ENCODE measurements at regions not wholly inside any gene's neighbourhood (a gene's known extent, or its start where the extent isn't known, plus 50 kb on each side); places are given as distances from the start of the nearest gene placed in this dataset.

- no peak for DNase-seq
Observed at GRCh38 chr6:170053966-170054661, 236.8 kb downstream of the DLL1 start.

DNA sequence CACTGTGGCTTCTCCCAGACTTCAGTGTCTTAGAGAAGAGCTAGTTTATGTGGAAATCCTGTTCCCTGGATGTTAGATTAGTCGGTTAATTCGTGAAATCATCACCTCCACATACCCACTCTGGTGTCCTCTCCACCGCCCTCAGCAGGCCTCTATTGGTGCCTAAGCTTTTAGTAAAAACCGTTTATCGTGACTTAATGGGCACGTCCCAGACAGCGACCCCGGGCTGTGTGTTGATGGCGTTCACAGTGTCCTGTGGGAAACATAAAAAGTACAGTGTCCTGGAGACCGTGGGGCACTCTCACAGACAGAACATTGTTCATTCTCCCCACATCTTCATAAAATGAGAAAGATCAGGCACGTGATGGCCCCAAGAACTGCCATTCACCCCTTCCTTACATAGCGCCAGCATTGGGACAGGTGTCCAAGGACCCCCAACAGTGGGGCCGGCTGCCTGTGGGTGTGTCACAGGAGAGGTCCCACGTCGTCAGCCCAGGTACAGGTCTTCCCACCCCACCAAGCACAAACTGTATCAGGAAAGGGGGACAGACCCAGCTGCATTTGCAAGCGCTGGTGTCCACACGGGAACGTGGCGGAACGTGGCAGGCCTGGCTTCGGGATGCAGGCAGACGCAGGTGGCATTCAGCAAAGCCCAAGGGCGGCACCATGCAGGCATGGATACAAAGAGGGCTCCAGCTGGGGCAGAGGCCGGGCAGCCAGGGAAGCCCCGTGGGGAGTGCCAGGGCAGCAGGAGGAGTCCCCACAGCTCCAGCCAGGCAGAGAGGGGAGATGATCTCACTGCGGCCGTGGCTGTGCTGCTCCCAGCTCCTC, 237.7 kb downstream of the DLL1 start:
- no peak for DNase-seq

DNA sequence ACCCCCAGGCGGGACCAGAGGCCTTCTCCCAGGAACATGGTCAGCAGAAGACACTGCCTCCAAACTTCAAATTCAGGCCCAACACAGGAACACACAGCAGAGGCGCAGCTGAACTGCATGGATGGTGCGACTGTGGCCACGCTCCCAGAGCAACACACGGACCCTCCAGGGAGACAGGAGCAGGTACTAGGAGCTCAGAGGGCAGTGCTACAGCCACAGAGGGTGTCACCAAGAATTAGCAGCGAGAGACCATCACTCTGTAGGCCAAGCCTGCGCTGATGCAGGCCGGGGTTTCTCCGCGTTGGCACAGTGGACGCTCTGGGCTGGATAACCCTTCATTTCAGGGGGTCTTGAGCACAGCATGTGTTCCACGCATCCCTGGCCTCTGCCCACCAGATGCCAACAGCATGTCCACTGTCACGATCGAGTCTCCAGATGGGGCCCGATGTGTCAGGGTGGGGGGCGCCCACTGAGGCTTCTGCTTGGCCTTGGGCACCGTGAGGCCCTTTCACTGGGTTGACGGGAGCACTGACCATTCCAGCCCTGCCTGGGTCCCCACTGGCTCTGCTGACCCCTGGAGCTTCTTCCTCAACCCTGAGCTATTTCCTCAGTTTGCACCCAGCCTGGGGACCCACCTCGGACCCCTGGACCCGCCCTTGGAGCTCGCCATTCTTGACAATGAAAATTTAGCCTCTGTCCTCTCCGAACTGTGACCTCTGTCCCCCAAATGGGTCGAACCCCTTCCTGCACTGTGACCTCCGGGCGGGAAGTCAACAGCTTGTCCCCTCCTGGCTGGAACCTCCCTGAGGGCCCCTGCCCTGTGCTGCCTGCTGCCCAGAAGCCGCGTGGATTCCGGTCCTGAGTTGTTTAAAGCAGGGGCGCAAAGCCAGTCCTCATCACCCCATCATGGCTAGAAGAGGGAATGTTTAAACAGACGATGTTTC, 239.4 kb downstream of the DLL1 start:
- DNase-seq: no peak

DNA sequence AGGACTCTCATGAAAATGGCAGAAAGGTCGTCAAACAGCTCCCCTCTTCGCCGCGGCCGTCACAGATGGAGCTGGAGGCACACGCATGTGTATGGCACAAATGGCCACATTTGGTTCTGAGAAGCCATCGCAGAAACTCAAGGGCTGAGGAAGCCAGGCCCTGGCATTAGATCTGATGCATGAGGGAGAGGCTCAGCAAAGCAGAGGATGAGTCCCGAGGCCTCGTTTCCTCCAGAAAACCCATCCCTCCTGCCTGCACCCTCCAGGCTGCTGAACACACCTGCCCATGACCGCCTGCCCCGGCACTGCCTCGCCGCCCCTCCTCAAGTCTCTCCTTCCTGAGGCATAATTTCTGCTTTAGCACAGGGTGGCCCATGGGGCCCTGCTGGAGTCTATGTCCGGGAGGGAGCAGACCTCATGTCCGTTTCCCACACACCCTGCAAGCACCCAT, 240.3 kb downstream of the DLL1 start:
- DNase-seq: no peak

- DNase-seq: no peak
Observed at GRCh38 chr6:170049641-170050561, 241.0 kb downstream of the DLL1 start.

DNA sequence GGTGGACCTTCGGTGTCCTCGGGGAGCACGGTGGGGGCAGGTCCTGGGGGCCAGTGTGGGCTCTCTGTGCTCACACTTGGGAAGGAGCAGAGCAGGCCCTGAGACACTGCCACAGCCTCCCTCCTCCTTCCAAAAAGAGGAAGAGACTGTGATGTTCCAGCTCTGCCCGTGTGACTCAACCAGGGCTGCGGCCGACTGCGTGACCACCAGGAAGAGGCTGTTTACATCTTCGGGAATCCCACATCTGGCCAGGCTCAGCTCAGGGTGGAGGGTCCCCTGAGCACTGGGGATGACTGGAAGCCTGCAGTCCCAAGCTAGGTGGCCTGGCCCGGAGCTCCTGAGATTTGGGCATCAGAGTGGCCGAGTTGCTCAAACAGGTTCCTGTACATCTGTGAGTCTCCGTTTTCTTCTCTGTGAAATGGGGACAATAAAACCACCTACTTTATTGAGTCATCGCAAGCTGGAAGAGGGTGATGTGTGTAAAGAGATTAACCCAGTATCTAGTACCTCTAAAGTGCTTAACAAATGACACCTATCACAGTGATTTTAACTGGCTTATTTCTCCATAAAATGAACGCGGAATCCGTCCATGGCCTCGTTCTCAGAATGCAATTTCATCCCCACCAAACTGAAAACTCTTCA, 242.1 kb downstream of the DLL1 start:
- DNase-seq: no peak

DNA sequence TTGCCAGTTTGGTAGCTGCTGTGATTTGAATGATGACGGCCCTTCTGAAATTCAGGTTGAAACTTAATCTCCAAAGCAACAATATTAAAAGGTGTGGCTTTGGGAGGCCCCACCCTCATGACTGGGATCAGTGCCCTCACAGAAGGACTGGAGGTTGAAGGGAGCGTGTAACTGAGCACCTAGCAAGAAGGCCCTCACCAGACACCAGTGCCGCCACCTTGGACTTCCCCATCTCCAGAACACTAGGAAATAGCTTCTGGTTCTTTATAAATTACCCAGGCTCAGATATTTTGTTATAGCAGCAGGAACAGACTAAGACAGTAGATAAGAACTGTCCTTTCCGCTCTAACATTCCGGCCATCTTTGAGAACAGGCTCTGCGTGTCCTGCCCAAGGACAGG, 243.1 kb downstream of the DLL1 start:
- DNase-seq: no peak

- no peak for DNase-seq
Observed at GRCh38 chr6:170046791-170047626, 243.9 kb downstream of the DLL1 start.

DNA sequence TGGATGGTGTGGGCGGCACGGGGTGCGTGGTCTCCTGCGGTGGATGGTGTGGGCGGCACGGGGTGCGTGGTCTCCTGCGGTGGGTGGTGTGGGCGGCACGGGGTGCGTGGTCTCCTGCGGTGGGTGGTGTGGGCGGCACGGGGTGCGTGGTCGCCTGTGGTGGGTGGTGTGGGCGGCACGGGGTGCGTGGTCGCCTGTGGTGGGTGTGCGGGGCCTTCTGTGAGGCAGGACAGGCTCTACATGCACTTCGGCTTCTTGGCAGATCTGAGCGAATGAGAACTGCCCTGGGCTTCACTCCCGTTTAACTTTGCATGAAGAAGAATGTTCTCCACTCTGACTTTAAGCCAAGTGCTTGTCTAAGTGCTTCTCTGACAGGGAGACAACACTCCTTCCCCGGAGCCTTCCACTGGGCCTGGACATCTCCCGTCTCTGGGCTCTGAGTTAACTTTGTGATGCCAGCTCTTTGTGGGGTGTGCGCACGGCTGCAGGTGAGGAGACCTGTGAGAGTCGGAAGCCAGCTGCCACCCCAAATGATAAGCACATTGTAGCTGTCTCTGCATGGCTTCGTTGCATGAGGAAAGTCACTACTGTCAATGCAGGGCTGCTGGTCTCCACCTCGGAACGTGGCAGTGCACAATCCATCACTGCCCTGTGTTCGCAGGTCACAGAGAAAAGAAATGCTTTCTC, 244.8 kb downstream of the DLL1 start:
- DNase-seq: no peak

DNA sequence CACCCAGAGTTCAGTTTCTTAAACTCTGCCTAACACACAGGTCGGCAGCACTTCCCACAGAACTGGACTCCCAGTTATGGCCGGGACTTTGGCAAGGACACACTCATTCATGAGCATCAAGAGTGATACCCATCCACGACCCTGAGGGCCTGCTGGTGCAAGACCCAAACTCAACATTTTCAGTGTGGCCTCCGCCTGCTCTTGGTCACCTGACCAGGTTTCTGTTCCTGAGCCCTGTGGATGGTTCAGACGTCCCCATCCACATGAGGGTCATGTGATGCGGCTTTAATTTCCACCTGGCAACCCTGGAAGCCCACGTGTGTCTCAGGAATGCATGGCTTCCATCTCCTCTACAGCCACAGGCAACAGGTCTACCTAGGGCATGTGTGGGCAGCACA, 245.3 kb downstream of the DLL1 start:
- DNase-seq: no peak

- no peak for DNase-seq
Observed at GRCh38 chr6:170044836-170045562, 245.9 kb downstream of the DLL1 start.

DNA sequence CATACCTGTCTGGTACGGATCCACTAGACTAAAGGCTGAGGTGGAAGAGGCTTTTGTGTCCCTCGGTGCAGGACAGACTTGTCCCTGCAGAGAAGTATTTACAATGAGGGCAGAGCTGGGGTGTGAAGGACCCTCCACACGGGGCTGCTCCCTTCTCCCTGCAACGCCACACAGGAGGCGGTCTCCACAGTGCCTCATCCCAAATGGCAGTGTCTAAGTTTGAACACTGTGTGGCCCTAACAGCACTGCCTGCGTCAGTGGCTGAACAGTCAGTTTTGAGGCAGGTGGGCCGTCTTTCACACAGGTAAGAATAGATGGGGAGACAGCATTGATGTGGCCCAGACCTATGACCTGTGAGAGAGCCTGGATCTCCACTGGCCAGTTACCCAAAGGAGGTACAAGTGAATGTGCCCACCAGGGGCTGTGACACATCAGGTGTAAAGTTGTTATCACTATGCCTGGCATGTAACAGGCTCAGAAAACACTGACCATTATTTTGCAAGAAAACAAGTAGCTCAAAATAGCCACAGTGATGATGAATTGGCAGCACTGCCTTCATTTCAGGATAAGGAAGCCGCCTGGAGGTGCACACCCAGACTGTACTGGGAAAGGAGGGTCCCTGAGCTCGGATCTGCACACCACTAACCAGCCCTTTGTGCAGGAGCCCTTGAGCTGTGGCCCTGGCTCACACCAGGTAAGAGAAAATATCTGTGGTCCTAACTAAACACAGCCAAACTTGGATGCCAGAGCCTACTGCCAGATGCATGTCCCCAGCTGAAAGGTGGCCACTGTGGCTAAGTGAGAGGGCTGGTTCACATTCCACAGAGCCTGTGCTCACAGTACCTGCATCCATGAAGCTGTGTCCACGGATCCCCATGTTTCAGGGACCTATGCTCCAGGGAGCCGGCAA, 246.7 kb downstream of the DLL1 start:
- no peak for DNase-seq

DNA sequence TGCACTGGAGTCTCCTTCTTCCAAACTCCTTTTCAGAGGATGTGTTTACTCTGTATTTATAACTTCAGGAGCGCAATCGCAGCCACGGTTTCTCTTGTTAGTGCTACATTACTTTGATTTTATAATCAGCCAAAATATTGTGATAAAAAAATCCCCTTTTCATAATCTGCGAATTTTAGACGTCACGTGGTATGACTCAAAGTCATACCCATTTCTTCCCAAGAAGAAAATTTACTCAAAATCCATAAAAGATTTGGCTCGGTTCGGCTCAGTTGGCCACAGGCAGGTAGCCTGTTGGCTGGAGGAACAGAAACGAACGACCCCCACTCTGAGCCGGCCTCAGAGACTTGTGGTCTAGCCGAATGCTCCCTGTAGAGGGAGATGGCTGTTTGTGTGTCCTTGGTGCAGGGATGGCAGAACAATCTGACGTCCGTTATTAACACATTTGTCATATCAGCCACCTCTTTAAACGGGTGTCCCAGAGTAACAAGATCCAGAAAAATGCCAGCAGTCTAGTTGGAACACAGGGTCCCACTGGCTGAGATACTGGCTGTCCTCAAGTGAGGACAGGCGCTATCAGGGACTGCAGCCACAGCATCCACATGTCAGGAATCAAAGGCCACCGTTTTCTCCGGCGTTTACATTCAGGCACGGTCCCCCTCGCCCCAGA, 247.6 kb downstream of the DLL1 start:
- DNase-seq: no peak

- DNase-seq: no peak
Observed at GRCh38 chr6:170042596-170043118, 248.2 kb downstream of the DLL1 start.

DNA sequence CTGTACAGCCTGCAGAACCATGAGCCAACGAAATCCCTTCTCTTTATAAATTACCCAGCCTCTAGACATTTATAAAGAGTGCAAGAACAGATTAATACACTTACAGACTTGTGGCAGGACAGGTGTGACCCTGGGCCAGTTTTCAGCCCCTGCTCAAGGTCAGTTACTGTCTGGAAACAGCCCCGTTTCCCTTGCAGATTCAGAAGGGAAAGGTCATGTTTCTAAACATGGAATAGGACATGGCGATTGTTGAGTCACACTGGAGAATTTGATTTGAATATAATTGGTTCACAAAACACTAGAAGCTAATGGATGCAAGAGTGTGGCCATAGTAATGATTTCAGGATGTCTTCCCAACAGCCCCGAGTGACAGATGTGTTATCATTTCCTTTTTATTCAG, 248.8 kb downstream of the DLL1 start:
- DNase-seq: no peak

DNA sequence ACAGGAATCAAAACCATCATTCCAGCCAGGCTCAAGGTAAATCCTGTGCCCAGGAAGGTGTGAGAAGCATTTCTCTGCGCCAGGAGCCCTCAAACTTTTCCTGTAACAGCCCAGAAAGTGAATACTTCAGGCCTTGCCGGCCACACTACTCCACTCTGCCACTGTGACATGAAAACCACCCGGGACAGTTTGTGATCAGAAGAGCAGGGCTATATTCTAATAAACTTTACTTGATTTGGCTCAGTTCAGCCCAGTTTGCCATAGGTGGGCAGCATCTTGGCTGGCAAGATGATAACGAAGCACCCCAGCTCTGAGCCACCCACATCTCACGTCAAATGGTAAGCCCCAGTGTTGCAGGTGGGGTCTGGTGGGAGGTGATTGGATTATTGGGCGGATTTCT, 249.4 kb downstream of the DLL1 start:
- DNase-seq: no peak

DNA sequence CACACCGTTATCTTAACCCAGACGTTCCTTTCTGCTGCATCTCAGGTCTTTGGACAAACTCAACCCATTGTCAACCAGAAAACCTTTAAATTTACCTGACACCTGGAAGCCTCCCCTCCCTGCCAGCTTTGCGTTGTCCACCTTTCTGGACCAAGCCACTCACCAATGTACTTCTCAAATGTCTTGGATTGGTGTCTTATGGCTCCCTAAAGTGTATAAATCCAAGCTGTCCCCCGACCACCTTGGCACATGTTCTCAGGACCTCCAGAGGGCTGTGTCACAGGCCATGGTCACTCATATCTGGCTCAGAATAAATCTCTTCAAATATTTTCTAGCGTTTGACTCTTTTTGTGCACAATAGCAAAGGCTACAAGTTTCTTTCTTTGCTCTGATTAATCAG, 250.0 kb downstream of the DLL1 start:
- no peak for DNase-seq

All from stimulated activated CD4-positive, alpha-beta T cell treated with anti-CD3 and anti-CD28 coated beads, Interleukin-4, amount 100 ng/mL, for 4 hours (primary cell).